HG03095 (cell line): ENCODE measurements at regions not wholly inside any gene's neighbourhood (a gene's known extent, or its start where the extent isn't known, plus 50 kb on each side); places are given as distances from the start of the nearest gene placed in this dataset.

ENCODE experiments used
- ATAC-seq: cut with Tn5 transposase; IDR thresholded peaks from one replicate; pipeline ENCODE4 v1.9.1; 2021; ENCODE audit warnings: moderate library complexity; ENCODE audit not compliant: unreplicated experiment

GRCh38 chr7:108686494-108686893, 116.8 kb downstream of the DNAJB9 start:
- ATAC-seq: no peak

GRCh38 chr7:108697254-108697653, 127.6 kb downstream of the DNAJB9 start:
- ATAC-seq: no peak

- ATAC-seq: no peak
Measured at GRCh38 chr7:108711611-108712010, 141.9 kb downstream of the DNAJB9 start.

- no peak for ATAC-seq
Measured at GRCh38 chr7:108716783-108717182, 147.1 kb downstream of the DNAJB9 start.

GRCh38 chr7:108717781-108718180, 148.1 kb downstream of the DNAJB9 start:
- ATAC-seq: no peak

- no peak for ATAC-seq
Measured at GRCh38 chr7:108719631-108720030, 150.0 kb downstream of the DNAJB9 start.

- ATAC-seq: no peak
Measured at GRCh38 chr7:108722561-108722960, 152.9 kb downstream of the DNAJB9 start.

- no peak for ATAC-seq
Measured at GRCh38 chr7:108723381-108723814, 153.7 kb downstream of the DNAJB9 start.

GRCh38 chr7:108724251-108725100, 154.8 kb downstream of the DNAJB9 start:
- no peak for ATAC-seq

- ATAC-seq: no peak
Measured at GRCh38 chr7:108735814-108736213, 166.1 kb downstream of the DNAJB9 start.

GRCh38 chr7:108736221-108736891, 166.7 kb downstream of the DNAJB9 start:
- no peak for ATAC-seq

- ATAC-seq: no peak
Measured at GRCh38 chr7:108770981-108771745, 201.5 kb downstream of the DNAJB9 start.

GRCh38 chr7:108771853-108772252, 202.2 kb downstream of the DNAJB9 start:
- no peak for ATAC-seq

GRCh38 chr7:108777966-108778365, 208.3 kb downstream of the DNAJB9 start:
- no peak for ATAC-seq

GRCh38 chr7:108789451-108789850, 219.8 kb downstream of the DNAJB9 start:
- ATAC-seq: no peak

GRCh38 chr7:108794466-108794865, 224.8 kb downstream of the DNAJB9 start:
- ATAC-seq: no peak

GRCh38 chr7:108802650-108803049, 233.0 kb downstream of the DNAJB9 start:
- ATAC-seq: no peak

GRCh38 chr7:108805808-108806397, 236.2 kb downstream of the DNAJB9 start:
- no peak for ATAC-seq

- no peak for ATAC-seq
Measured at GRCh38 chr7:108808549-108809266, 239.0 kb downstream of the DNAJB9 start.

GRCh38 chr7:108809356-108809755, 239.7 kb downstream of the DNAJB9 start:
- ATAC-seq: no peak
